NT2/D1 (cell line): ENCODE measurements at regions not wholly inside any gene's neighbourhood (a gene's known extent, or its start where the extent isn't known, plus 50 kb on each side); places are given as distances from the start of the nearest gene placed in this dataset.

Source experiments
- DNase-seq: peaks from one replicate; pipeline ENCODE4 v3.0.0-alpha.2; 2011; ENCODE audit warnings: low read depth, low spot score
- H3K27me3 ChIP-seq: 2 replicates; pipeline ENCODE4 v1.6.0; 2011; ENCODE audit warnings: mild to moderate bottlenecking; ENCODE audit not compliant: insufficient read length, insufficient read depth
- H3K36me3 ChIP-seq: 2 replicates; pipeline ENCODE4 v1.6.1; 2011; ENCODE audit warnings: mild to moderate bottlenecking, low read length, mixed read lengths; ENCODE audit not compliant: insufficient read depth, insufficient read length
- H3K4me1 ChIP-seq: 2 replicates; pipeline ENCODE4 v1.5.1; 2011; ENCODE audit not compliant: insufficient read depth, insufficient read length
- H3K4me3 ChIP-seq: 2 replicates; pipeline ENCODE4 v1.5.1; 2011; ENCODE audit warnings: low read depth; ENCODE audit not compliant: insufficient read length
- H3K9ac ChIP-seq: 2 replicates; pipeline ENCODE4 v1.6.0; 2011; ENCODE audit warnings: low read depth; ENCODE audit not compliant: insufficient read length
- H3K9me3 ChIP-seq: 2 replicates; pipeline ENCODE4 v1.5.1; 2011; ENCODE audit warnings: mild to moderate bottlenecking, low read length; ENCODE audit not compliant: insufficient read depth
- SUZ12 ChIP-seq: IDR thresholded peaks from 2 replicates; pipeline ENCODE4 v1.6.1; 2011; ENCODE audit not compliant: insufficient read length, insufficient read depth; ENCODE audit errors: extremely low read depth
- YY1 ChIP-seq: IDR thresholded peaks from 2 replicates; pipeline ENCODE4 v1.6.1; 2011; ENCODE audit not compliant: insufficient read length, insufficient read depth
- ZNF274 ChIP-seq: IDR thresholded peaks from 2 replicates; pipeline ENCODE4 v1.6.1; 2011; ENCODE audit warnings: mild to moderate bottlenecking, low read depth, low read length

DNA sequence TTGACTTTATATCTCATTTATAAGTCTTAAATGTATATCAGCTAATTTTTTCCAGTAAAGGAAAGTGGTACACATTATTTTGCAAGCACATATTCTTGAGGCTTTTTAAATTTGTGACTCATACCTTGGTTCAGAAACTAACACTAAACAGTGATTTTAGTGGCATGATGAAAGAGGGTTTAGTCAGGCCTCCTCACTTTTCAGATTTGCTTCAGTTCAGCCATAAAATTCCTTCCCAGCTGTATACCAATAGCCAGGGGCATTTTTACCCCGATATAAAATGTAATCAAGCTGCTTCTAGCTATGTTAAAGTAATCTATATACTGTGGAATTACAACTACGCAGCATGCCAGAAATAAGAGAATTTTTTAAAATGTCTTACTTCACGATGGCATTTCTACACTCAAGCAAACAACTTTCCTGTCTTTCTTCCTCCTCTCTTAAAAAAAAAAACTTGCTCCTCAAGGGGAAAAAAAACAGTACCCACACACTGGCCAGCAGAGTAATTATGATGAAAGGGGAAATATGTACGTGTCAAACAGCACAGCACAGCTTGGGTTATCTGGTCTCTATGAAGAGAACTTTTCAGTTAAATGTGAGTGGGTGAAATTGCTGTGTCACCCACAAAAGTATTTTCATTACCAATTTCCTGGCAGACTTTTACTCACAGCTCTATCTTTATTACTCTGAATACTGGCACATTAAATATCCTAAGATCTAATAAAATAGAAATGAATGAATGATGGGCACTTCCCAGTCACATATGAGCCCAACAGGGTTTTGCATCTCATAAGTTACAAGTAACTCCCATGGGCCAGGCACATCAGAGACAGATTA is 244.8 kb upstream of the TENT5A start:
- no peaks in the 10 kb centered on the region for H3K27me3 ChIP-seq
- H3K9me3 ChIP-seq, result no peaks in the 10 kb centered on the region
- H3K4me1 ChIP-seq, result no peaks in the 10 kb centered on the region
- no peak overlapping the region for H3K9ac ChIP-seq
- DNase-seq, result no peak
- TF ChIP-seq YY1, result no peak
- no peak for TF ChIP-seq SUZ12
- TF ChIP-seq ZNF274, result no peak
- no peaks in the 10 kb centered on the region for H3K36me3 ChIP-seq
- no peak overlapping the region for H3K4me3 ChIP-seq

DNA sequence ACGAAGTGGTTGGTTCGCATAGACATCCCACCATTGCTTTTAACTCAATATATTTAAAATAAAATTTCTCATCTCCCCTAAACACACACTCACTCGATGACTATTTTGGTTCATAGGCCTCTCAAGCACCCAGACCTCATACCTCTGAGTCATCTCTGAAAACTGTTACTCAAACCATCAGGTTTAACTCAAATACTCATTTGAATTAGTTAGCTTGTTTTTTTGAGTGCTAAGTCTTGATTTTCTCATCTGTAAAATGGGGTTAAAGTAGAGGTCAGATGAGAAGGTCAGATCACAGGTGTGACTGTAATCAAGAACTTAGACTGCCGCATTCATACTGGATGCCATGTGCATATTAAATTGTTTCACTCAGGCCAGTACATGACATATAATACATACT is 243.9 kb upstream of the TENT5A start:
- Histone ChIP-seq H3K9ac (no peak overlapping the region), H3K27me3 (no peaks in the 10 kb centered on the region), H3K4me3 (no peak overlapping the region), H3K4me1 (no peaks in the 10 kb centered on the region), H3K36me3 (no peaks in the 10 kb centered on the region), H3K9me3 (no peaks in the 10 kb centered on the region)
- DNase-seq, result no peak
- no peak for TF ChIP-seq YY1
- no peak for TF ChIP-seq ZNF274
- TF ChIP-seq SUZ12, result no peak

DNA sequence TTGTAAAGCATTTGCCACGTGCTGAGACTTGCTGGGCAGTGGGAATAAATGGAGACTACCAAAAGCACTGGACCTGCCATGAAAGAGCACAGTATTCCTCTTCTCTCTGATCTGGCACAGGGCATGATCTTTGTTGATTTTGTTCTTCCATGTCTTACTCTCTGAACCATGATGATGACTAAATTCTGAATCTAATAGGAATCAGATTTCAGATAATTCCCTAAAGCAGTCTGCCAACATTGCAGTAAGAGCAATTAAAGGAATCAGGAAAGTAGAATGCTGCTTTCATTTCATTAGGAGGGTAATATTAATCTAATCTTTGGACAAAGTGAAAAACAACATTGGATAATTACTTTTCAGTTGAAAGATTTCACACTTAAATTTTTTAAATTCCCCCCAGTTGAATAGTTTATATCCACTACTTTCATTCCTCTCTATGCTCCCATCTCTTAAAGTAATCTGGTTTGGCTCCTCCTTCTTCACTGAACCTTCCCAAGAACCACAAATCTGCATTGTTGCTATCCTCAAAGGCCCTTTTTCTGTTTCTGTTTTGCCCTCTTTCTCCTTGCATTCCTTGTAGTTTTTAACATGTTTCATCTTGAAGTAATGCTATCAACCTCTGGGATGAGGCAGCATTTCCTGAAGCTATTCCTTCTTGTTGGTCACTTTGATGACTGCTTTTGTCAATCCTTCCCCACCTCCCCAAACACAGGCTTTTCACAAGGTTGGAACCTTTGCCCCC is 243.2 kb upstream of the TENT5A start:
- H3K4me1 ChIP-seq, result no peaks in the 10 kb centered on the region
- TF ChIP-seq YY1 (no peak), ZNF274 (no peak), SUZ12 (no peak)
- no peak overlapping the region for H3K4me3 ChIP-seq
- DNase-seq, result no peak
- no peak overlapping the region for H3K9ac ChIP-seq
- no peaks in the 10 kb centered on the region for H3K9me3 ChIP-seq
- H3K36me3 ChIP-seq, result no peaks in the 10 kb centered on the region
- H3K27me3 ChIP-seq, result no peaks in the 10 kb centered on the region

DNA sequence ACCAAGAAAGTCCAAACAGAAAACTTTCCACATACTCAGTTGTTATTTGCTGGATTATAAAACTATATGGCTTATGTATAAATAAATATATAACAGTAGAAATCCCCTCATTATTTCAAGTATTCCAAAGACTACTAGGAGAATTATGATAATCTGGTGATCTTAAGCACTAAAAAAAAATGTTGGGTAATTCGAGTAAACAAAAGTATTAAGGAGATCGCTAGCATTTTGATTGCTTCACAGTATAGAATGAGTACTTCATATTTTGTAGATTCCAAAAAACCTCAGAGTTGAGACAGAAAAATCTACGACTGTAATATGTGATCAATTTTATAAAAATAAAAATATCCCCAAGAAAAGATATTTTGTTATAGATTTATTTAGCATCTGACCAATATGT is 236.4 kb upstream of the TENT5A start:
- DNase-seq, result no peak
- Histone ChIP-seq H3K4me1 (no peaks in the 10 kb centered on the region), H3K9me3 (no peaks in the 10 kb centered on the region), H3K9ac (no peak overlapping the region), H3K36me3 (no peaks in the 10 kb centered on the region), H3K4me3 (no peak overlapping the region), H3K27me3 (no peaks in the 10 kb centered on the region)
- no peak for TF ChIP-seq SUZ12
- TF ChIP-seq ZNF274, result no peak
- TF ChIP-seq YY1, result no peak

DNA sequence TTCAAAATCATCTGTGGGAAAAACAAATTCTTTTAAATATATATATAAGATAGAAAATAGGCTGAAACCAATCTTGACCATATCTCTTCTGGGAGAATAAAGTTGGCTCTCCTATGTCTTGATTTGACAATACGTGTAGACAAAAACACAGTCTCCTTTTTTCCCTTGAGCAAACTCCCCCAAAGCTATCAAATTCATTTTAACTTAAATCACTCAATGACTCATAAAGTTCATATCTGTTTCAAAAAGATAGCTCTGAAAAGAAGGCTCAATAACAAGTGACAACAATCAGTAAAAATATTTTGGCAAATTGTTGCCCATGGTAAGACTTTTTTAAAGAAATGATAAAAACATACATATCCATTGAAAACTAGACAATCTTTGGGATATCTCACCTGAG is 236.0 kb upstream of the TENT5A start:
- no peaks in the 10 kb centered on the region for H3K4me1 ChIP-seq

DNA sequence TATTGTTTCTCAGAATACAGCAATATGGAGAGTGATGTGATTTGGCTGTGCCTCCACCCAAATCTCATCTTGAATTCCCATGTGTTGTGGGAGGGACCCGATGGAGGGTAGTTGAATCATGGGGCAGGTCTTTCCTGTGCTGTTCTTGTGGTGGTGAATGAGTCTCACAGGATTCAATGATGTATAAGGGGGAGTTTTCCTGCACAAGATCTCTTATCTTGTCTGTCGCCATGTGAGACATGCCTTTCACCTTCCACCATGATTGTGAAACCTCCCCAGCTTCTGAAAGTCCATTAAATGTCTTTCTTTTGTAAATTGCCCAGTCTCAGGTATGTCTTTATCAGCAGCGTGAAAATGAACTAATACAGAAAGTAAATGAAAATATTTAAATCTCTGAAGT is 234.8 kb upstream of the TENT5A start:
- Histone ChIP-seq H3K4me3 (no peak overlapping the region), H3K9me3 (no peaks in the 10 kb centered on the region), H3K36me3 (no peaks in the 10 kb centered on the region), H3K27me3 (no peaks in the 10 kb centered on the region), H3K9ac (no peak overlapping the region), H3K4me1 (no peaks in the 10 kb centered on the region)
- TF ChIP-seq ZNF274, result no peak
- no peak for DNase-seq

More for the DNA sequence above, 236.0 kb upstream of the TENT5A start:
- Histone ChIP-seq H3K27me3 (no peaks in the 10 kb centered on the region), H3K9ac (no peak overlapping the region), H3K4me3 (no peak overlapping the region), H3K9me3 (no peaks in the 10 kb centered on the region), H3K36me3 (no peaks in the 10 kb centered on the region)
- no peak for TF ChIP-seq ZNF274
- no peak for TF ChIP-seq SUZ12
- no peak for TF ChIP-seq YY1
- no peak for DNase-seq

DNA sequence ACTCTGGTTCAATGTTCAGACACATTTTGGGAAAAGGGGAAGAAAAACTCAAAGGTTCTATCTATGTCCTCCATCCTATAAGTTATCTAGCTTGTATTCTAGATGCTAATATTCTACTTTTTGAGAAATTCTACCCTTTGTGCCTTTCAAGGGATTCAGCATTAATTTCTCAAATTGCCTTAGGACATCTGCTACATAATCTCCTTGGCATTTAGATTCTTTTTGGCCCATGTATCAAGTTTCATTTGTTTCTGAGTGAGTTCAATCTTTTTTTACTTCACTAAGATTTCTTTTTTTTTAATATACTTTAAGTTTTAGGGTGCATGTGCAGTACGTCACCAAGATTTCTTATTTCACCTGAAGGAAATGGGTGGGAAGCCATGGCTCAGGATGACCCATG is 232.7 kb upstream of the TENT5A start:
- DNase-seq, result no peak
- no peaks in the 10 kb centered on the region for H3K36me3 ChIP-seq
- no peaks in the 10 kb centered on the region for H3K27me3 ChIP-seq
- TF ChIP-seq ZNF274 (no peak), SUZ12 (no peak), YY1 (no peak)
- no peak overlapping the region for H3K4me3 ChIP-seq
- H3K9me3 ChIP-seq, result no peaks in the 10 kb centered on the region
- no peaks in the 10 kb centered on the region for H3K4me1 ChIP-seq
- no peak overlapping the region for H3K9ac ChIP-seq
